Activated T-cell treated with anti-CD3 and anti-CD28 coated beads, Interleukin-2, amount 50 U/mL, for 4 hours (primary cell): ENCODE measurements at regions not wholly inside any gene's neighbourhood (a gene's known extent, or its start where the extent isn't known, plus 50 kb on each side); places are given as distances from the start of the nearest gene placed in this dataset.
"Not testable (repeated sequence)": the region's sequence is repeated elsewhere in the genome, so short reads cannot be mapped to it uniquely, and the experiment has no call there.

Experiments
- ATAC-seq, 2 donors: fragments of 200-7000 bp; cut with Tn5 transposase; one replicate each; pipeline ENCODE4 v1.10.0; 2021
- DNase-seq: peaks from one replicate; pipeline ENCODE4 v3.0.0-alpha.2; 2020
- H3K27me3 Mint-ChIP-seq: one replicate; pipeline ENCODE4 v1.8.0; 2021; ENCODE audit warnings: low read depth, mixed read lengths
- H3K36me3 Mint-ChIP-seq: one replicate; pipeline ENCODE4 v1.8.0; 2022; ENCODE audit warnings: mixed read lengths; ENCODE audit not compliant: insufficient read depth
- H3K4me1 Mint-ChIP-seq: one replicate; pipeline ENCODE4 v1.8.0; 2021; ENCODE audit warnings: low read depth, mixed read lengths
- H3K4me3 Mint-ChIP-seq: one replicate; pipeline ENCODE4 v1.8.0; 2021; ENCODE audit warnings: mild to moderate bottlenecking, moderate library complexity, mixed read lengths
- H3K9me3 Mint-ChIP-seq: one replicate; pipeline ENCODE4 v1.8.0; 2021; ENCODE audit warnings: mixed read lengths

DNA sequence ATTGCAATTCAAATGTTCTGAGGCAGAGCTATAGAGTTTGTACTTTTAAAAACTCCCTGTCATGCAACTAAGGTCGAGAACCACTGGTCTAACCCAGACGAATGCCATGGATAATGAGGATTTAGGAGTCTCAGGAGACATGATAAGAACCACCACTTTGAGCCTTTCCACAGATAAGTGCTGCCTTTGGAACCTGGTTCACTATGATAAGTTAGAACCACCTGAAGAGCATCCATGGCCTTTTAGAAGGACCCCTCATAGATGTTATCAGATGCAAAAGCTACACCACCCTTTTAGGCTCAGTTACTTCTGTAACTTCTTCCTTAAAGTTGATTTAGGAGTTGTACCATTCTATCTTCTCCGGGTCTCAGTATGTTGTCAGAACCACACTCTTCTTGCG, 350.6 kb upstream of the CCL2 start:
- DNase-seq (no peak), ATAC-seq (no peak)
- Mint-ChIP-seq H3K9me3 (no peaks in the 10 kb centered on the region), H3K27me3 (peaks cover 11% of the 10 kb centered on the region), H3K36me3 (no peaks in the 10 kb centered on the region), H3K4me1 (no peaks in the 10 kb centered on the region), H3K4me3 (no peak overlapping the region)

DNA sequence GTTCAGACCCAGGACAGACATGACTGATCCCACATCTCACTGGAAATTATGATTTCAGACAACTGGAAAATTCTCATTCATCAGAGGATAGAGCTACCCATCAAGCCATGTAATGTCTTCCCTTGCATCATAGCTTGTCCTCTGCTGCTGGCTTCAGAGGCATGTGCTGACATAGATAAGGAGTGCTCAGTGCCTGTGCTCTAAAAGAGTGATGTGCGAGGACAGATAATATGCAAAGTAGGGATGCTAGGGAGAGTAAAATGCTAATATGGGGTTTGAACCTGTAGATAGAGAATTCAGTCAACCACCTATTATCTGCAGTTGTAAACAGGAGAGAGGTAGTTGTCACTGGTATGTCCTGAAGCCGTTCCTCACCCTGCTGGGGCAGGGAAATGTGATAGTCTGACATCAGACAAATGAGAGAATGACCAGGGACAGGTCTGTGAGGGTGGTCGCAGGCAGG, 349.7 kb upstream of the CCL2 start:
- DNase-seq = no peak
- peaks cover 11% of the 10 kb centered on the region for H3K27me3 Mint-ChIP-seq
- no peaks in the 10 kb centered on the region for H3K4me1 Mint-ChIP-seq
- no peaks in the 10 kb centered on the region for H3K36me3 Mint-ChIP-seq
- no peak for ATAC-seq
- H3K9me3 Mint-ChIP-seq = no peaks in the 10 kb centered on the region
- H3K4me3 Mint-ChIP-seq = no peak overlapping the region

GRCh38 chr17:33908363-33909064, 346.6 kb upstream of the CCL2 start:
- Mint-ChIP-seq H3K4me1 (no peaks in the 10 kb centered on the region), H3K27me3 (peaks cover 3% of the 10 kb centered on the region), H3K36me3 (no peaks in the 10 kb centered on the region), H3K4me3 (no peak overlapping the region), H3K9me3 (no peaks in the 10 kb centered on the region)
- DNase-seq = no peak
- no peak for ATAC-seq

DNA sequence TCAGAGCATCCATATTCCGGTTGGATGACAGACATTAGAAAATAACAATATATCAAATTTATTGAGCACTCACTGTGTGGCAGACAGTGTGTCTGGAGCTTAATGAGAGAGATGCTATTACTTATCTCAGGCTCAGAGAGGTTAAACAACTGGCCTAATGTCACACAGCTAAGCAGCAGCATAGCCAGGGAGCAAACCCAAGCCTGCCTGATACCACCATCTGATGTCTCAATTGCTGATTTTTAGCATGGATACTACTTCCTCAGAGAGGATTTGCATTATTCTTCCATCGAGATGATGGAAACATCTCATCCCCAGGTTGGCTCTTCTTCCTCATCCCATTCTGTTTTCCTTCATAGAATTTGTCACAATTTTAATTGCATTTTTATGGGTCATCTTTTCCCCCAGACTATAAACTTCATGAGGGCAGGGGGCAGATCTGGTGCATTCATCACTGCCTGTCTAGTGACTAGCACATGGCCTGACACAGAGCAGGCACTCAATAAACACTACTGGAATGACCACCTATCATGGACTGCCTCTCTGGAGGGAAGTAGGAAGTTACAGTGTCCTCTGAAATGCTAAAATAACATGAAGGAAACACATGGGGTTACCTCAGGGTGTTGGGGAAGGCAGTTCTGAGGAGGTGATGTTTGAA, 344.8 kb upstream of the CCL2 start:
- H3K9me3 Mint-ChIP-seq = no peaks in the 10 kb centered on the region
- no peak overlapping the region for H3K4me3 Mint-ChIP-seq
- DNase-seq (no peak), ATAC-seq (no peak)
- no peaks in the 10 kb centered on the region for H3K4me1 Mint-ChIP-seq
- H3K36me3 Mint-ChIP-seq = no peaks in the 10 kb centered on the region
- H3K27me3 Mint-ChIP-seq = peaks cover 3% of the 10 kb centered on the region

DNA sequence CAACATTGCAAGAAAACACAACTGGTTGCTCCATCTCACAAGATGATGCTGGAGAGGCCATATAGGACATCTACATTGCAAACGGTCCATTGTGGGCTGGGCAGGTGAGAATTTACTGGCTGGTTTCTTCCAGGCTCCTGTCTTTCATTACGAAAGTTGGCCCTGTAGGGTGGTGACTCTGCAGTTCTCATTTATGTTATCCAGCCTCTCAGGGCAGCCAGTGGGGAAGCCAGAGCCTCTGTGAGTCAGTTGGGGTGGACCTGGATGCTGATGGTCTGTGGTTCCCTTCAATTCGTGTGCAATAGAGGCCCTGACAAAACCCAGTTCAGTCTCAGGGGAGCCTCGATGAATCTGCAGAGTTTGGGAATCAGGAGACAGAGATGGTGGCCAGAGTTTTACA, 341.0 kb upstream of the CCL2 start:
- DNase-seq (no peak), ATAC-seq (no peak)
- Mint-ChIP-seq H3K27me3 (peaks cover 9% of the 10 kb centered on the region), H3K4me3 (no peak overlapping the region), H3K36me3 (no peaks in the 10 kb centered on the region), H3K9me3 (no peaks in the 10 kb centered on the region), H3K4me1 (no peaks in the 10 kb centered on the region)

- no peak overlapping the region for H3K4me3 Mint-ChIP-seq
- ATAC-seq (no peak), DNase-seq (no peak)
- H3K36me3 Mint-ChIP-seq = no peaks in the 10 kb centered on the region
- H3K27me3 Mint-ChIP-seq = peaks cover 22% of the 10 kb centered on the region
- no peaks in the 10 kb centered on the region for H3K4me1 Mint-ChIP-seq
- H3K9me3 Mint-ChIP-seq = no peaks in the 10 kb centered on the region
Observed at GRCh38 chr17:33922971-33923370, 332.1 kb upstream of the CCL2 start.

GRCh38 chr17:33924104-33924503, 331.0 kb upstream of the CCL2 start:
- H3K4me3 Mint-ChIP-seq = no peak overlapping the region
- ATAC-seq (no peak), DNase-seq (no peak)
- H3K9me3 Mint-ChIP-seq = no peaks in the 10 kb centered on the region
- H3K4me1 Mint-ChIP-seq = no peaks in the 10 kb centered on the region
- H3K36me3 Mint-ChIP-seq = no peaks in the 10 kb centered on the region
- H3K27me3 Mint-ChIP-seq = peaks cover 22% of the 10 kb centered on the region

DNA sequence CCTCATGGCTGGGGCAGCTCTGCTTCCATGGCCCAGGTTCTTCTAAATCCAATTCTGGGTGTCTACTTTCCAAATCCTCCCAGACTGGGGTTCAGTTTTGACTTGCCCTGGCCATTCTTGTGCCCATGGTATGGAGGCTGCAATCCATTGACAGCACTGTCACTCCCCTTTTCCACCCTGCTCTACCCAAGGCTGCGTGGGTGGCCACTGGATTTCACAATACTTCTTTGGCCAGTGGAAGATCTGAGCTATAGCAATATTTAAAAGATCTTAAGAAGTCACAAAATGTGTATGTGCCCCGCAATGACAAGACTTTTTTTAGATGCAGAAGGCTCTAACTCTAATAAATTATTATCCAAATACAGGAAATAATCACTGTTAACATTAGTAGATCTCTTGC, 329.4 kb upstream of the CCL2 start:
- Mint-ChIP-seq H3K36me3 (no peaks in the 10 kb centered on the region), H3K9me3 (no peaks in the 10 kb centered on the region), H3K4me3 (no peak overlapping the region), H3K4me1 (no peaks in the 10 kb centered on the region), H3K27me3 (peaks cover 20% of the 10 kb centered on the region)
- no peak for DNase-seq
- ATAC-seq = no peak

DNA sequence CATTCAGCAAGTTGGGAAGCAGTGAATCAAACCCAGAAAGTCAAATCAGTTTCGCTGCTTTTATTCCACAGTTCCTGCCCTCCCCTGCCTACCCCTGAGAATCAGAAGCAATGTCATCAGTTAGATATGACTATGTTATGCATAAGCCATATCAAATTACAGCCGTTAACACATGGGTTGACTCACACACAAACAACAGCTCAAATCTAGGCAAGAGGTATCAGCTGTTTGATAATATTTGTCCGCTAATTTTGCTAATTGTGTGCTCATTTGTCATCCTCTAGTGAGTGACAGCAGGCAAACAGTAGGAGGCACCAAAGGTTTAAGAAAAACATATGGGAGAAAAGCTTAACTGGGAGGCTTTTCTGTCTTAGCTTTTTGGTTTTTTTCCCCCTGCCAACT, 327.4 kb upstream of the CCL2 start:
- DNase-seq (no peak), ATAC-seq (no peak)
- Mint-ChIP-seq H3K4me3 (no peak overlapping the region), H3K9me3 (no peaks in the 10 kb centered on the region), H3K27me3 (peaks cover 14% of the 10 kb centered on the region), H3K4me1 (no peaks in the 10 kb centered on the region), H3K36me3 (no peaks in the 10 kb centered on the region)

DNA sequence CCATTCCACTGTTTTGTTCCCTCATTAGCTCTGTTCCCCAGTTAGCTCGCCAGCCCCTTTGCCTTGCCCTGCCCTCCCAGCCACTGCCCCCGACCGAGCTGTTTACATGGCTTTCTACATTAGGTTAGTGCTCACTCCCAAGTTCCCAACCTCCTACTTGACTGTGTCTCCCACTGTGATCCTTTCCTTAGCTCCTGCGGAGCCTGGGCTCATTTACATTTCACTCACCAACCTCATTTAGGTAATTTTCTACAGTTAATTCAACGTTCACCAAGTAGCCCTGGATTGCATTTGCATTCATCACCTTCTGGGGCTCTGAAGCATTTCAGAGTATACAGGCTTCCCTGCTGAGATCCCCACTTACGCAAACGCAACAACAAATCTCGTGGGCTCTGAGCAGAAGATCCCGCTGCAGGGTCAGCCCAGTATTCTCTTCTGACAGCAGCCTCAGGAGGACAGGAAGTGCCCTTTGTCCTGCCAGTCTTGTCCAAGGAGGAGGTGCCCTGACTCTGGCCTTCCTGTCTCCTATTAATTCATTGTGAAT, 325.8 kb upstream of the CCL2 start:
- no peak for ATAC-seq
- H3K36me3 Mint-ChIP-seq = no peaks in the 10 kb centered on the region
- H3K4me1 Mint-ChIP-seq = no peaks in the 10 kb centered on the region
- no peak for DNase-seq
- H3K27me3 Mint-ChIP-seq = peaks cover 14% of the 10 kb centered on the region
- H3K9me3 Mint-ChIP-seq = no peaks in the 10 kb centered on the region
- H3K4me3 Mint-ChIP-seq = no peak overlapping the region

DNA sequence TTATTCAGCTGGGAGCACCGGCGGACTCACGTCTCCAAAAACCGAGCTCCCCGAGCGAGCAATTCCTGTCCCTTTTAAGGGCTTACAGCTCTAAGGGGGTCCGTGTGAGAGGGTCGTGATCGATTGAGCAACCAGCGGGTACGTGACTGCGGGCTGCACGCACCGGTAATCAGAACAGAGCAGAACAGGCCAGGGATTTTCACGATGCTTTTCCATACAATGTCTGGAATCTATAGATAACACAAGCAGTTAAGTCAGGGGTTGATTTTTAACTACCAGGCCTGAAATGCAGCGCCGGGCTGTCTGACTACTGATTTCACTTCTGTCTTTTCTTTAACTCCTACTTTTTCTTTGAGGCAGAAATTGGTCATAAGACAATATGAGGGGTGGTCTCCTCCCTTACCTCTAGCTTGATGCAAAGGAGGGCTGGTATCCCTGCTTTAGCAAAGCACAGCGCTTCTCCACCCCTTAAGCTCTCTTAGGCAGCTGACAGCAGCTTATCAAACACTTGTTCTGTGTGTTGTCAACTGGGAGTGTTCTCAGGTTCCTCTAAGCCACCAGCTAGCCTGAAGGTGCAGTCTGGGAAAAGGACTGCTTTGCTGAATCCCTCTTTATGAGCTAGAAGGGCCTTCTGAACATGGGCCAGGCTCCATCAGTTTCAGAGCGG, 323.8 kb upstream of the CCL2 start:
- H3K36me3 Mint-ChIP-seq, H3K4me1 Mint-ChIP-seq, DNase-seq, H3K9me3 Mint-ChIP-seq, H3K4me3 Mint-ChIP-seq, ATAC-seq, H3K27me3 Mint-ChIP-seq: not testable (repeated sequence)

DNA sequence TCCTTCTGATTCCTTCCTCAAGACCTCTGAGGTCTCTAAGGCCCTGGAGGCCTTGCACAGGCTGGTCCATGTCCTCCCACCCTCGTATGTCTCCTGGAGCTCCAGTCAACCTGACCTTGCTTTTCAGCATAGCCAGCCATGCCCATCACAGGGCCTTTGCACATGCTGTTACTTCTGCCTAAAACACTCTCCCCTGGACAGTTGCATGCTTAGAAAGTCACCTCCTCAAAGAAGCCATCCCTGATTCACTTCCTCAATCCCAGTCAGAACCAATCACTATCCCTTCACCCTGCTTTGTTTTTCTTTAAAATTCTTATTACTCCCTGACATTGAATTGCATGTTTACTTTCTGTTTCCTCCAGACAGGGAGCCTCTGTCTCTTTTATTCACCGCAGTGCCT, 322.1 kb upstream of the CCL2 start:
- ATAC-seq (no peak), DNase-seq (no peak)
- Mint-ChIP-seq H3K9me3 (no peaks in the 10 kb centered on the region), H3K27me3 (peaks cover 7% of the 10 kb centered on the region), H3K4me1 (no peaks in the 10 kb centered on the region), H3K36me3 (no peaks in the 10 kb centered on the region), H3K4me3 (no peak overlapping the region)

- Mint-ChIP-seq H3K36me3 (no peaks in the 10 kb centered on the region), H3K4me1 (no peaks in the 10 kb centered on the region), H3K9me3 (no peaks in the 10 kb centered on the region), H3K4me3 (no peak overlapping the region), H3K27me3 (peaks cover 7% of the 10 kb centered on the region)
- no peak for DNase-seq
- ATAC-seq = no peak
Observed at GRCh38 chr17:33933576-33933975, 321.5 kb upstream of the CCL2 start.

DNA sequence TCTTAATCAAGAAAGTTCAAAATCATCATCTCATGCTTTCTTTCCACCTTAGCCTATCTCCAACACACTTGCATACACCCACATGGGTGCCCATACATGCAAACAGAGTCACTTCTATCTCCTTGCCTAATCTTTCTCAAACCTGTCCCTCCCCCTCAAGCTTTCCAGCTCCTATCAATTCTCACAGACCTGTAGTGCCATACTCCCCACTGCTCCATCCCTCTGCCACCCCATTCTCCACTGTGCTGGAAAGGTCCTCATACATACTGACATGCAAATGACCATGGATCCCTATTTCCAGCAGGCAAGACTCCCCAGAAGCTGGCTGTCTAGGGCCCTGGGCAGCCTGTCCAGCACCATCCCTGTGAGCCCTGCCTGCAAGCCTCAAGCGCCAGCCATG, 320.4 kb upstream of the CCL2 start:
- peaks cover 7% of the 10 kb centered on the region for H3K27me3 Mint-ChIP-seq
- ATAC-seq (no peak), DNase-seq (no peak)
- H3K4me1 Mint-ChIP-seq = no peaks in the 10 kb centered on the region
- no peaks in the 10 kb centered on the region for H3K9me3 Mint-ChIP-seq
- no peaks in the 10 kb centered on the region for H3K36me3 Mint-ChIP-seq
- no peak overlapping the region for H3K4me3 Mint-ChIP-seq

- H3K27me3 Mint-ChIP-seq = peaks cover 7% of the 10 kb centered on the region
- ATAC-seq (no peak), DNase-seq (no peak)
- no peaks in the 10 kb centered on the region for H3K36me3 Mint-ChIP-seq
- no peaks in the 10 kb centered on the region for H3K4me1 Mint-ChIP-seq
- no peaks in the 10 kb centered on the region for H3K9me3 Mint-ChIP-seq
- no peak overlapping the region for H3K4me3 Mint-ChIP-seq
Observed at GRCh38 chr17:33935822-33936221, 319.3 kb upstream of the CCL2 start.
